ENCODE measurements at regions not wholly inside any gene's neighbourhood (a gene's known extent, or its start where the extent isn't known, plus 50 kb on each side); places are given as distances from the start of the nearest gene placed in this dataset.

DNA sequence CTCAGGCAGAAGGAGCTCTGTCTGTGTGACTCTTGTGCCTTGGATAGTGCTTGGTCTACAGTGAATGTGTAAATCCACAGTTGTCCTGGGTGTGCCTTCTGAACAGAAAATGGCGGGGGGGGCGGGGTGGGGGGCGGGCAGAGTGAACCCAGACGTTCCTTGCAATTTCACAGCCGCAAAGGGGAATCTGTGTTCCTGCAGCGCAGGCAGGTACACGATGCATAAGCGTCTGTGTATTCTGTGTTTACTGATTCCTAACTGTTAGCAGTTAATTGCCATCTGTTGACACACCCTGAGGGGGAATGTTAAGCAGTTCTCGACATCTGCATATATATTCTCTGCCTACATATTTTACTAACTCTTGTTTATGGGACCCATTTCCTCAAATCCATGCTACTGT, 123.5 kb upstream of the ZFHX3 start:
- in situ Hi-C loops (cut with MboI; ENCODE audit: low pct_unique_long_range_greater_than_20kb, low sequenced_read_pairs, unreplicated experiment) = no loop called here
- DNase-seq (ENCODE audit: low spot score) = no peak
- TF ChIP-seq, protein P1, sequence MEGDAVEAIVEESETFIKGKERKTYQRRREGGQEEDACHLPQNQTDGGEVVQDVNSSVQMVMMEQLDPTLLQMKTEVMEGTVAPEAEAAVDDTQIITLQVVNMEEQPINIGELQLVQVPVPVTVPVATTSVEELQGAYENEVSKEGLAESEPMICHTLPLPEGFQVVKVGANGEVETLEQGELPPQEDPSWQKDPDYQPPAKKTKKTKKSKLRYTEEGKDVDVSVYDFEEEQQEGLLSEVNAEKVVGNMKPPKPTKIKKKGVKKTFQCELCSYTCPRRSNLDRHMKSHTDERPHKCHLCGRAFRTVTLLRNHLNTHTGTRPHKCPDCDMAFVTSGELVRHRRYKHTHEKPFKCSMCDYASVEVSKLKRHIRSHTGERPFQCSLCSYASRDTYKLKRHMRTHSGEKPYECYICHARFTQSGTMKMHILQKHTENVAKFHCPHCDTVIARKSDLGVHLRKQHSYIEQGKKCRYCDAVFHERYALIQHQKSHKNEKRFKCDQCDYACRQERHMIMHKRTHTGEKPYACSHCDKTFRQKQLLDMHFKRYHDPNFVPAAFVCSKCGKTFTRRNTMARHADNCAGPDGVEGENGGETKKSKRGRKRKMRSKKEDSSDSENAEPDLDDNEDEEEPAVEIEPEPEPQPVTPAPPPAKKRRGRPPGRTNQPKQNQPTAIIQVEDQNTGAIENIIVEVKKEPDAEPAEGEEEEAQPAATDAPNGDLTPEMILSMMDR (IDR thresholded peaks at IDR 0.05; ENCODE audit: extremely low read depth, insufficient read depth, missing control alignments) = no peak

DNA sequence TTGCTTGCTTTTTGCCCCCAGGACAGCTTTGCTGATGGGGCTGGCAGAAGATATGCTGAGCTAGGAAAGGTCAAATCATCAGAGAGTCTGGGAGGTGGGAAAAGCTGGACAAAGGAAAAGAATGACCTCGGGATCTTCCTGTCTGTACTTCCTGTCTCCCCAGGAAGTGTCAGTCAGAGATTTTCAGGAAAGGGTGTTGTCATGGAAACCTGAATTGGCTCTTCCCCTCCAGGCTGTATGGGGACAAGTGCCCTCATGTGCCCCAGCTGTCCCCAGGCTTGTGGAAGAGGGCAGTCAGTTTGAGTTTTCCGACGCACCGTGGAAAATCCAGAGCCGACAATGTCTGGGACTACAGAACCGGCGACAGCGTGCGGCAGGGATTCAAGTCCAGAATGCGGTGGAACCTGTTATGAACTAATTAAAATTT, 122.7 kb upstream of the ZFHX3 start:
- TF ChIP-seq, protein P1 (IDR thresholded peaks at IDR 0.05; ENCODE audit: extremely low read depth, insufficient read depth, missing control alignments) = no peak
- DNase-seq (ENCODE audit: low spot score) = no peak
- in situ Hi-C loops (cut with MboI; ENCODE audit: low pct_unique_long_range_greater_than_20kb, low sequenced_read_pairs, unreplicated experiment) = no loop called here

DNA sequence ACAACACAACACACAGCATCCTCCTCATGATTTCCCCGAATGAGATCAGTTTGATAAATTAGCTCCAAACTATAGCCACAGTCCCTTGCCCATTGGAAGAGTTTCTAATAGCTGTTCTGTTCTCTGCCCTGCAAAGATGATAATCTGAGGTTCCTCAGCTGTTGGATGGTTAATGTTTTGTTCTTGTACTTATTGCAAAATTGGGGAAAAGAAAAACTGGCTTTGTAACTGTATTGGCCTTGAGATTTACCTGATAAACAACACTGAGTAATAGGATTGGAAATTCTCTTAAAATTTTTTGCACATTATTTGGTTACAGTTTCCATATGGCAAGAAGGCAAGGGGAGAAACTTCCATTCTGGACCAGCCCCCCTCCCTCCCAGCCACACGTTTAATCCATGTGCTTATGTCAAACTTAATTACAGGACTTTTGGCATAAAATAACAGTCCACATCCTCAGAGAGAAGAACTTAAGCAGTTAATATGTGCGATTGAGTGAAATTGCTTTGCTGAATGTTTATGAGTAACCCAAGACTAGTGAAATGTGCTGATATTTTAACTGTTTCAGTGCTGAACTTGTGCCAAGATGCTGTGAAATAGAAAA, 119.1 kb upstream of the ZFHX3 start:
- TF ChIP-seq, protein P1 (IDR thresholded peaks at IDR 0.05; ENCODE audit: extremely low read depth, insufficient read depth, missing control alignments) = no peak
- in situ Hi-C loops (cut with MboI; ENCODE audit: low pct_unique_long_range_greater_than_20kb, low sequenced_read_pairs, unreplicated experiment) = no loop called here
- no peak for DNase-seq (ENCODE audit: low spot score)

DNA sequence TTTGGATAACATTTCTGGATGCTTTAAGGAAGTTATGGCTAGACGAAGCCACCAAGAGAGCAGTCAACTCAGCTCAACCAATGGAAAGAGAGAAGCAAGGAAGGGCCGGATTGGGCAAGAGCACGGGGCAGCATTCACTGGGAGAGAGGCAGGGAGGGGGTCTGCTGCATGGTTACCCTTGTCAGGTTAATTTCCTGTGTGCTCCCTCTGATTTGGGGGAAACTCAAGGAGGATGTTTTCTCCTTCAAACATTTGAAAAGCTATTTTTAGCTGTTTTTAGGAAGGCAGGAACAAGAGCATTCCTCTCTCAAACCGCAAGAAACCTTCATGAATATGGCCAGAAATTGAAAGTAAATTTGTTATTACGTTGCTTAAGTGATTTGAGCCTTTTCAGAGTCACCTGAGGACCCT, 118.5 kb upstream of the ZFHX3 start:
- in situ Hi-C loops (cut with MboI; ENCODE audit: low pct_unique_long_range_greater_than_20kb, low sequenced_read_pairs, unreplicated experiment) = no loop called here
- TF ChIP-seq, protein P1 (IDR thresholded peaks at IDR 0.05; ENCODE audit: extremely low read depth, insufficient read depth, missing control alignments) = no peak
- no peak for DNase-seq (ENCODE audit: low spot score)

DNA sequence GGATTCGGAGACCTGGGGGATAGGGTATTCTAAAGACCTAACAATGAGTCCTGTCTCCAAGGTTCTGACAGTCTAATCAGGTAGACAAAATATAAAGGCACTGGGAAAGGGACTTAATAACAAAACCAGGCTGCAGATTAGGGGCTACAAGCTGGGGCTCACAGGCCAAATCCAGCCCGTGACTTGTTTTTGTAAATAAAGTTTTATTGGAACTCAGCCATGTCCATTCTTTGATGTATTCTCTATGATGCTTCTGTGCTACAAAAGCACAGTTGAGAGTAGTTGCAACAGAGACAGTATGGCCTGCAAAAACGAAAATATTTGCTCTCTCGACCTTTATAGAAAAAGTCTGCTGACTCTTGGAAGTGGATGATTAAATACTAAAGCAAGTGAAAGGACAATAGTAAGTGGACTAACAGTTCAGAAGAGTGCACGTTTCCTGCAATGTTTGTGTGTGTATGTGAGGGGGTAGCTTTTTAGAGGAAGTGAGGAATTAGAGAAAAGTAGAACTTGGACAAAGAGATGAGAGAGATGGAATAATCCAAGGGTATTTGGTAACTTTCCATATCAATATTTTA, 115.4 kb upstream of the ZFHX3 start:
- in situ Hi-C loops (cut with MboI; ENCODE audit: low pct_unique_long_range_greater_than_20kb, low sequenced_read_pairs, unreplicated experiment) = no loop called here
- DNase-seq (ENCODE audit: low spot score) = no peak
- TF ChIP-seq, protein P1 (IDR thresholded peaks at IDR 0.05; ENCODE audit: extremely low read depth, insufficient read depth, missing control alignments) = no peak

DNA sequence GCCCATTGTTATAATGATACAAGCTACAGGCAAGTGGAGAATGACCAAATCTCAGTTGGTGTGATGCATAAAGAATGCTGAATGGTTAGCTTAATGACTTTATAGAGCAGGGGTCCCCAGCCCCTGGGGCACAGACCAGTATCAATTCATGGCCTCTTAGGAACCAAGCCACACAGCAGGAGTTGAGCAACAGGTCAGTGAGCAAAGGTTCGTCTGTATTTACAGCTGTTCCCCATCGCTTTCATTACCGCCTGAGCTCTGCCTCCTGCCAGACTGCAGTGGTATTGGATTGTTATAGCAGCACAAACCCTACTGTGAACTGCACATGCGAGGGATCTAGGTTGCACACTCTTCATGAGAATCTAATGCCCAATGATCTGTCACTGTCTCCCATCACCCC, 114.0 kb upstream of the ZFHX3 start:
- TF ChIP-seq, protein P1 (IDR thresholded peaks at IDR 0.05; ENCODE audit: extremely low read depth, insufficient read depth, missing control alignments) = no peak
- in situ Hi-C loops (cut with MboI; ENCODE audit: low pct_unique_long_range_greater_than_20kb, low sequenced_read_pairs, unreplicated experiment) = no loop called here
- no peak for DNase-seq (ENCODE audit: low spot score)

Data from GM13977 (cell line).